ENCODE measurements at regions not wholly inside any gene's neighbourhood (a gene's known extent, or its start where the extent isn't known, plus 50 kb on each side); places are given as distances from the start of the nearest gene placed in this dataset.

GRCh38 chr18:73980289-73980979 is 167.2 kb downstream of the FBXO15 start:
- no peak overlapping the region for H3K27ac Mint-ChIP-seq
- peak; percentile 75 for TF ChIP-seq CTCF (conservative IDR thresholded peaks at IDR 0.05)
- H3K4me1 Mint-ChIP-seq (ENCODE audit: unreplicated experiment): peaks cover 5% of the 10 kb centered on the region
- no peak overlapping the region for H3K4me3 Mint-ChIP-seq
- no peak for DNase-seq (ENCODE audit: extremely low spot score, unreplicated experiment)
- H3K36me3 Mint-ChIP-seq: no peaks in the 10 kb centered on the region
- H3K27me3 Mint-ChIP-seq: peaks cover 8% of the 10 kb centered on the region
- H3K9me3 Mint-ChIP-seq: no peaks in the 10 kb centered on the region

- no peak overlapping the region for H3K4me3 Mint-ChIP-seq
- DNase-seq (ENCODE audit: extremely low spot score, unreplicated experiment): no peak
- no peak overlapping the region for H3K27ac Mint-ChIP-seq
- H3K9me3 Mint-ChIP-seq: no peaks in the 10 kb centered on the region
- H3K36me3 Mint-ChIP-seq: no peaks in the 10 kb centered on the region
- peaks cover 8% of the 10 kb centered on the region for H3K27me3 Mint-ChIP-seq
- no peak for TF ChIP-seq CTCF (conservative IDR thresholded peaks at IDR 0.05)
- peaks cover 5% of the 10 kb centered on the region for H3K4me1 Mint-ChIP-seq (ENCODE audit: unreplicated experiment)
These were observed 167.9 kb downstream of the FBXO15 start for GRCh38 chr18:73979742-73980141.

- Mint-ChIP-seq H3K36me3 (no peaks in the 10 kb centered on the region), H3K27me3 (peaks cover 13% of the 10 kb centered on the region)
- no peak for TF ChIP-seq CTCF (conservative IDR thresholded peaks at IDR 0.05)
These were observed 171.2 kb downstream of the FBXO15 start for GRCh38 chr18:73976433-73976832.

GRCh38 chr18:73975266-73975665 is 172.4 kb downstream of the FBXO15 start:
- Mint-ChIP-seq H3K4me1 (ENCODE audit: unreplicated experiment) (peaks cover 2% of the 10 kb centered on the region), H3K4me3 (no peak overlapping the region), H3K36me3 (no peaks in the 10 kb centered on the region), H3K27me3 (peaks cover 11% of the 10 kb centered on the region), H3K9me3 (no peaks in the 10 kb centered on the region), H3K27ac (no peak overlapping the region)
- no peak for DNase-seq (ENCODE audit: extremely low spot score, unreplicated experiment)
- no peak for TF ChIP-seq CTCF (conservative IDR thresholded peaks at IDR 0.05)

More at GRCh38 chr18:73976433-73976832, 171.2 kb downstream of the FBXO15 start:
- Mint-ChIP-seq H3K4me1 (ENCODE audit: unreplicated experiment) (peaks cover 5% of the 10 kb centered on the region), H3K9me3 (no peaks in the 10 kb centered on the region), H3K27ac (no peak overlapping the region), H3K4me3 (no peak overlapping the region)
- no peak for DNase-seq (ENCODE audit: extremely low spot score, unreplicated experiment)

- H3K4me3 Mint-ChIP-seq: no peak overlapping the region
- H3K27ac Mint-ChIP-seq: no peak overlapping the region
- no peak for TF ChIP-seq CTCF (conservative IDR thresholded peaks at IDR 0.05)
- no peaks in the 10 kb centered on the region for H3K4me1 Mint-ChIP-seq (ENCODE audit: unreplicated experiment)
- H3K36me3 Mint-ChIP-seq: no peaks in the 10 kb centered on the region
- H3K27me3 Mint-ChIP-seq: peaks cover 6% of the 10 kb centered on the region
- H3K9me3 Mint-ChIP-seq: no peaks in the 10 kb centered on the region
- no peak for DNase-seq (ENCODE audit: extremely low spot score, unreplicated experiment)
These were observed 173.7 kb downstream of the FBXO15 start for GRCh38 chr18:73973972-73974371.

Measured in type B pancreatic cell (in vitro differentiated cells).